Neural cell (in vitro differentiated cells): ENCODE measurements at regions not wholly inside any gene's neighbourhood (a gene's known extent, or its start where the extent isn't known, plus 50 kb on each side); places are given as distances from the start of the nearest gene placed in this dataset.

Source experiments
- H2AFZ ChIP-seq: fragments of 200-600, 300-800 bp; sonication (generic), shearing (Covaris generic); 2 replicates; pipeline ENCODE4 v1.6.0; 2014; ENCODE audit warnings: low read depth, mild to moderate bottlenecking, antibody characterized with exemption, low read length, moderate library complexity
- H3F3A ChIP-seq: fragments of 200-600 bp; shearing (Covaris generic); 2 replicates; pipeline ENCODE4 v1.6.1; 2016; ENCODE audit warnings: mild to moderate bottlenecking, moderate library complexity, mixed read lengths, antibody characterized with exemption, low read length; ENCODE audit not compliant: insufficient read depth, poor library complexity, severe bottlenecking
- H3K27ac ChIP-seq: fragments of 200-600, 300-800 bp; sonication (generic), shearing (Covaris generic); 2 replicates; pipeline ENCODE4 v1.5.1; 2014; ENCODE audit warnings: mild to moderate bottlenecking, low read length, moderate library complexity
- H3K27me3 ChIP-seq: fragments of 300-800, 200-600 bp; sonication (generic), shearing (Covaris generic); 2 replicates; pipeline ENCODE4 v1.6.0; 2014; ENCODE audit warnings: mild to moderate bottlenecking, low read depth, low read length, moderate library complexity; ENCODE audit not compliant: insufficient read depth
- H3K36me3 ChIP-seq: fragments of 300-800, 200-600 bp; sonication (generic), shearing (Covaris generic); 2 replicates; pipeline ENCODE4 v1.5.1; 2014; ENCODE audit warnings: mild to moderate bottlenecking, antibody characterized with exemption, low read length, moderate library complexity; ENCODE audit not compliant: insufficient read depth
- H3K4me2 ChIP-seq: fragments of 300-800, 200-600 bp; sonication (generic), shearing (Covaris generic); 2 replicates; pipeline ENCODE4 v1.6.0; 2014; ENCODE audit warnings: mild to moderate bottlenecking, low read length
- H3K4me3 ChIP-seq: fragments of 300-800, 200-600 bp; sonication (generic), shearing (Covaris generic); 2 replicates; pipeline ENCODE4 v1.5.1; 2014; ENCODE audit warnings: mild to moderate bottlenecking, low read length, moderate library complexity
- H3K79me2 ChIP-seq: fragments of 200-600 bp; shearing (Covaris generic); replicated peaks from 2 replicates; pipeline ENCODE4 v1.6.0; 2014; ENCODE audit warnings: mild to moderate bottlenecking, low read length, moderate library complexity; ENCODE audit not compliant: insufficient read depth
- H3K9ac ChIP-seq: fragments of 300-800, 200-600 bp; sonication (generic), shearing (Covaris generic); 2 replicates; pipeline ENCODE4 v1.6.1; 2016; ENCODE audit warnings: mild to moderate bottlenecking, low read length, mixed read lengths
- H3K9me2 ChIP-seq: fragments of 200-600 bp; shearing (Covaris generic); 2 replicates; pipeline ENCODE4 v1.6.1; 2016; ENCODE audit warnings: mild to moderate bottlenecking, low read length, mixed read lengths; ENCODE audit not compliant: insufficient read depth
- H3K9me3 ChIP-seq: fragments of 200-600, 300-800 bp; sonication (generic), shearing (Covaris generic); 2 replicates; pipeline ENCODE4 v1.6.1; 2016; ENCODE audit warnings: mild to moderate bottlenecking, mixed run types, low read length, moderate library complexity, mixed read lengths
- H4K20me1 ChIP-seq: fragments of 200-600 bp; shearing (Covaris generic); 2 replicates; pipeline ENCODE4 v1.6.1; 2016; ENCODE audit warnings: mild to moderate bottlenecking, mixed run types; ENCODE audit not compliant: insufficient read depth
- CTCF ChIP-seq: fragments of 450-650 bp; IDR thresholded peaks from 2 replicates; pipeline ENCODE4 v1.5.1; 2014; ENCODE audit warnings: antibody characterized with exemption, mild to moderate bottlenecking, moderate library complexity; ENCODE audit not compliant: poor library complexity, severe bottlenecking
- EP300 ChIP-seq: fragments of 450-650 bp; conservative IDR thresholded peaks from 2 replicates; pipeline ENCODE4 v1.6.1; 2014; ENCODE audit warnings: antibody characterized with exemption, mild to moderate bottlenecking, moderate library complexity; ENCODE audit not compliant: poor library complexity, severe bottlenecking
- EZH2 ChIP-seq: fragments of 200-600, 300-800 bp; shearing (Covaris generic), sonication (generic); IDR thresholded peaks from 2 replicates; pipeline ENCODE4 v1.6.1; 2014; ENCODE audit warnings: antibody characterized with exemption, low read length, borderline replicate concordance, mild to moderate bottlenecking; ENCODE audit not compliant: insufficient read depth, poor library complexity, severe bottlenecking
- MXI1 ChIP-seq: fragments of 450-650 bp; conservative IDR thresholded peaks from 2 replicates; pipeline ENCODE4 v1.6.1; 2014; ENCODE audit warnings: antibody characterized with exemption, mild to moderate bottlenecking; ENCODE audit not compliant: poor library complexity, severe bottlenecking
- POLR2AphosphoS5 ChIP-seq: IDR thresholded peaks from 2 replicates; pipeline ENCODE4 v1.6.1; 2012
- RAD21 ChIP-seq: fragments of 450-650 bp; conservative IDR thresholded peaks from 2 replicates; pipeline ENCODE4 v1.6.1; 2014; ENCODE audit warnings: antibody characterized with exemption, mild to moderate bottlenecking, moderate library complexity
- SMC3 ChIP-seq: fragments of 450-650 bp; conservative IDR thresholded peaks from 2 replicates; pipeline ENCODE4 v1.6.1; 2014; ENCODE audit warnings: antibody characterized with exemption, mild to moderate bottlenecking, moderate library complexity; ENCODE audit not compliant: poor library complexity
- TAF1 ChIP-seq: IDR thresholded peaks from 2 replicates; pipeline ENCODE4 v1.6.1; 2012; ENCODE audit warnings: low read depth
- TF ChIP-seq, protein P1 (sequence below): IDR thresholded peaks from 2 replicates; pipeline ENCODE4 v1.6.1; 2012; ENCODE audit warnings: borderline replicate concordance

GRCh38 chr13:26128676-26129075 lies 76.9 kb upstream of the SHISA2 start:
- no peak overlapping the region for H3K9ac ChIP-seq
- H3K27me3 ChIP-seq: no peaks in the 10 kb centered on the region
- no peak overlapping the region for H3K27ac ChIP-seq
- no peaks in the 10 kb centered on the region for H3K9me2 ChIP-seq
- no peaks in the 10 kb centered on the region for H4K20me1 ChIP-seq
- H3K36me3 ChIP-seq: no peaks in the 10 kb centered on the region
- H3K79me2 ChIP-seq: no peaks in the 10 kb centered on the region
- no peak overlapping the region for H3K4me3 ChIP-seq
- TF ChIP-seq RAD21 (no peak), SMC3 (no peak), EP300 (no peak), CTCF (no peak), MXI1 (no peak), EZH2 (no peak), POLR2AphosphoS5 (no peak), TAF1 (no peak)
- TF ChIP-seq, protein P1, sequence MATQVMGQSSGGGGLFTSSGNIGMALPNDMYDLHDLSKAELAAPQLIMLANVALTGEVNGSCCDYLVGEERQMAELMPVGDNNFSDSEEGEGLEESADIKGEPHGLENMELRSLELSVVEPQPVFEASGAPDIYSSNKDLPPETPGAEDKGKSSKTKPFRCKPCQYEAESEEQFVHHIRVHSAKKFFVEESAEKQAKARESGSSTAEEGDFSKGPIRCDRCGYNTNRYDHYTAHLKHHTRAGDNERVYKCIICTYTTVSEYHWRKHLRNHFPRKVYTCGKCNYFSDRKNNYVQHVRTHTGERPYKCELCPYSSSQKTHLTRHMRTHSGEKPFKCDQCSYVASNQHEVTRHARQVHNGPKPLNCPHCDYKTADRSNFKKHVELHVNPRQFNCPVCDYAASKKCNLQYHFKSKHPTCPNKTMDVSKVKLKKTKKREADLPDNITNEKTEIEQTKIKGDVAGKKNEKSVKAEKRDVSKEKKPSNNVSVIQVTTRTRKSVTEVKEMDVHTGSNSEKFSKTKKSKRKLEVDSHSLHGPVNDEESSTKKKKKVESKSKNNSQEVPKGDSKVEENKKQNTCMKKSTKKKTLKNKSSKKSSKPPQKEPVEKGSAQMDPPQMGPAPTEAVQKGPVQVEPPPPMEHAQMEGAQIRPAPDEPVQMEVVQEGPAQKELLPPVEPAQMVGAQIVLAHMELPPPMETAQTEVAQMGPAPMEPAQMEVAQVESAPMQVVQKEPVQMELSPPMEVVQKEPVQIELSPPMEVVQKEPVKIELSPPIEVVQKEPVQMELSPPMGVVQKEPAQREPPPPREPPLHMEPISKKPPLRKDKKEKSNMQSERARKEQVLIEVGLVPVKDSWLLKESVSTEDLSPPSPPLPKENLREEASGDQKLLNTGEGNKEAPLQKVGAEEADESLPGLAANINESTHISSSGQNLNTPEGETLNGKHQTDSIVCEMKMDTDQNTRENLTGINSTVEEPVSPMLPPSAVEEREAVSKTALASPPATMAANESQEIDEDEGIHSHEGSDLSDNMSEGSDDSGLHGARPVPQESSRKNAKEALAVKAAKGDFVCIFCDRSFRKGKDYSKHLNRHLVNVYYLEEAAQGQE: no peak
- no peaks in the 10 kb centered on the region for H3F3A ChIP-seq
- no peak overlapping the region for H2AFZ ChIP-seq
- H3K4me2 ChIP-seq: no peak overlapping the region
- no peaks in the 10 kb centered on the region for H3K9me3 ChIP-seq

DNA sequence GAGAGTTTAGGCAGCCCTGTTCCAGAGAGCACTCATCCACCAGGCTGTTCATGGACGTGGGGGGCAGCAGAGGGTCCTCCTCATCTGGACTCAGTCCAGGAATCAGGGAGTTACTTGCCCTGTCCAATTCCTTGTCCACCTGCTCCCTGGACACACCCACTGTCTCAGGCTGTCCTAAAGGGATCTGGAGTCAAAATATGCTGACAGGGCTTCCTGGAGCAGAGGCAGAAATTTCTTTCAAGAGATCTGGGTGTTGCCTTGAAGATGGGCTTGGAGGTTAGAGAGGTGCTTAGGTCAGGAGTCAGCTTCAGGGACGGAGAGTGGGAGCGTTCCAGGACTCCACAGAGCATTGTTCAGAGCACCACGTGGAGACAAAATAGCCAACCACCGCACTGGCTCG lies 65.8 kb upstream of the SHISA2 start:
- no peaks in the 10 kb centered on the region for H3K27me3 ChIP-seq
- no peaks in the 10 kb centered on the region for H3K9me3 ChIP-seq
- no peak overlapping the region for H3K4me3 ChIP-seq
- no peak overlapping the region for H3K27ac ChIP-seq
- H4K20me1 ChIP-seq: no peaks in the 10 kb centered on the region
- no peak for TF ChIP-seq EP300
- TF ChIP-seq MXI1: no peak
- no peak for TF ChIP-seq TAF1
- TF ChIP-seq CTCF: no peak
- TF ChIP-seq EZH2: no peak
- H3K9me2 ChIP-seq: no peaks in the 10 kb centered on the region
- no peak overlapping the region for H3K9ac ChIP-seq
- H3K79me2 ChIP-seq: no peaks in the 10 kb centered on the region
- H3F3A ChIP-seq: no peaks in the 10 kb centered on the region
- H2AFZ ChIP-seq: no peak overlapping the region
- H3K4me2 ChIP-seq: no peak overlapping the region
- H3K36me3 ChIP-seq: no peaks in the 10 kb centered on the region
